Loucy (cell line): ENCODE measurements at regions not wholly inside any gene's neighbourhood (a gene's known extent, or its start where the extent isn't known, plus 50 kb on each side); places are given as distances from the start of the nearest gene placed in this dataset.

Experiments
- H2AFZ ChIP-seq: fragments of 200-600 bp; sonication (generic); 2 replicates; pipeline ENCODE4 v1.6.0; 2016; ENCODE audit warnings: antibody characterized with exemption, mild to moderate bottlenecking, low read length, moderate library complexity
- H3F3A ChIP-seq: fragments of 200-600 bp; 2 replicates; pipeline ENCODE4 v1.6.0; 2016; ENCODE audit warnings: antibody characterized with exemption, low read depth, mild to moderate bottlenecking
- H3K27me3 ChIP-seq: fragments of 200-600 bp; sonication (generic); 2 replicates; pipeline ENCODE4 v1.6.1; 2014; ENCODE audit warnings: low read length, mild to moderate bottlenecking; ENCODE audit not compliant: insufficient read depth, poor library complexity, severe bottlenecking
- H3K36me3 ChIP-seq: fragments of 200-600 bp; sonication (generic); 2 replicates; pipeline ENCODE4 v1.6.1; 2016; ENCODE audit warnings: low read length; ENCODE audit not compliant: insufficient read depth
- H3K4me1 ChIP-seq: fragments of 200-600 bp; sonication (generic); 2 replicates; pipeline ENCODE4 v1.5.1; 2014; ENCODE audit warnings: low read length, mild to moderate bottlenecking; ENCODE audit not compliant: insufficient read depth, poor library complexity, severe bottlenecking
- H3K4me2 ChIP-seq: fragments of 200-600 bp; sonication (generic); 2 replicates; pipeline ENCODE4 v1.6.0; 2014; ENCODE audit warnings: antibody characterized with exemption, low read length, low read depth, mild to moderate bottlenecking; ENCODE audit not compliant: poor library complexity, severe bottlenecking
- H3K4me3 ChIP-seq: fragments of 200-600 bp; sonication (generic); 2 replicates; pipeline ENCODE4 v1.5.1; 2014; ENCODE audit warnings: low read length, mild to moderate bottlenecking, mixed read lengths; ENCODE audit not compliant: poor library complexity, severe bottlenecking
- H3K79me2 ChIP-seq: fragments of 200-600 bp; sonication (generic); 2 replicates; pipeline ENCODE4 v1.6.1; 2014; ENCODE audit warnings: low read length; ENCODE audit not compliant: insufficient read depth
- H3K9ac ChIP-seq: fragments of 200-600 bp; sonication (generic); 2 replicates; pipeline ENCODE4 v1.6.0; 2014; ENCODE audit warnings: mild to moderate bottlenecking, low read depth, low read length, moderate library complexity; ENCODE audit not compliant: poor library complexity, severe bottlenecking
- H3K9me2 ChIP-seq: fragments of 200-600 bp; sonication (generic); replicated peaks from 2 replicates; pipeline ENCODE4 v1.6.1; 2016; ENCODE audit warnings: low read depth, low read length, mixed read lengths
- H3K9me3 ChIP-seq: fragments of 200-600 bp; sonication (generic); 2 replicates; pipeline ENCODE4 v1.6.1; 2014; ENCODE audit warnings: mild to moderate bottlenecking, antibody characterized with exemption, low read length, low read depth; ENCODE audit not compliant: insufficient read depth
- H4K20me1 ChIP-seq: fragments of 200-600 bp; sonication (generic); 2 replicates; pipeline ENCODE4 v1.6.0; 2014; ENCODE audit warnings: antibody characterized with exemption, low read length, mild to moderate bottlenecking; ENCODE audit not compliant: insufficient read depth, poor library complexity, severe bottlenecking
- CTCF ChIP-seq: fragments of 200-600 bp; sonication (generic); conservative IDR thresholded peaks from 2 replicates; pipeline ENCODE4 v1.5.1; 2014; ENCODE audit warnings: mild to moderate bottlenecking, antibody characterized with exemption, low read length
- EZH2phosphoT487 ChIP-seq: fragments of 200-600 bp; IDR thresholded peaks from 2 replicates; pipeline ENCODE4 v1.6.1; 2018; ENCODE audit warnings: antibody characterized with exemption, mild to moderate bottlenecking, moderate library complexity, borderline replicate concordance

GRCh38 chr1:87226341-87226760, 102.3 kb upstream of the LMO4 start:
- H3K4me3 ChIP-seq, result no peak overlapping the region
- H3K9me3 ChIP-seq, result no peaks in the 10 kb centered on the region
- no peaks in the 10 kb centered on the region for H3K27me3 ChIP-seq
- no peak overlapping the region for H3K4me2 ChIP-seq
- no peaks in the 10 kb centered on the region for H3K36me3 ChIP-seq
- H4K20me1 ChIP-seq, result no peaks in the 10 kb centered on the region
- no peak for TF ChIP-seq CTCF
- no peak for TF ChIP-seq EZH2phosphoT487
- H3K9me2 ChIP-seq, result no peaks in the 10 kb centered on the region
- H3F3A ChIP-seq, result no peaks in the 10 kb centered on the region
- H3K79me2 ChIP-seq, result no peaks in the 10 kb centered on the region
- no peaks in the 10 kb centered on the region for H3K4me1 ChIP-seq
- no peak overlapping the region for H2AFZ ChIP-seq
- no peak overlapping the region for H3K9ac ChIP-seq

- Histone ChIP-seq H3K9me2 (no peaks in the 10 kb centered on the region), H3K4me1 (no peaks in the 10 kb centered on the region), H3F3A (no peaks in the 10 kb centered on the region), H2AFZ (no peak overlapping the region), H3K36me3 (no peaks in the 10 kb centered on the region), H3K4me2 (no peak overlapping the region), H3K9me3 (no peaks in the 10 kb centered on the region), H3K4me3 (no peak overlapping the region), H4K20me1 (no peaks in the 10 kb centered on the region), H3K79me2 (no peaks in the 10 kb centered on the region), H3K27me3 (no peaks in the 10 kb centered on the region), H3K9ac (no peak overlapping the region)
- TF ChIP-seq CTCF (no peak), EZH2phosphoT487 (no peak)
Observed at GRCh38 chr1:87227651-87228050, 101.0 kb upstream of the LMO4 start.

GRCh38 chr1:87230501-87230900, 98.2 kb upstream of the LMO4 start:
- no peaks in the 10 kb centered on the region for H3K27me3 ChIP-seq
- H3K4me3 ChIP-seq, result no peak overlapping the region
- H4K20me1 ChIP-seq, result no peaks in the 10 kb centered on the region
- no peaks in the 10 kb centered on the region for H3K9me3 ChIP-seq
- H3K4me1 ChIP-seq, result no peaks in the 10 kb centered on the region
- TF ChIP-seq EZH2phosphoT487 (no peak), CTCF (no peak)
- H2AFZ ChIP-seq, result no peak overlapping the region
- no peaks in the 10 kb centered on the region for H3K79me2 ChIP-seq
- no peaks in the 10 kb centered on the region for H3F3A ChIP-seq
- no peaks in the 10 kb centered on the region for H3K36me3 ChIP-seq
- H3K4me2 ChIP-seq, result no peak overlapping the region
- no peak overlapping the region for H3K9ac ChIP-seq
- H3K9me2 ChIP-seq, result no peaks in the 10 kb centered on the region
